ENCODE measurements at regions not wholly inside any gene's neighbourhood (a gene's known extent, or its start where the extent isn't known, plus 50 kb on each side); places are given as distances from the start of the nearest gene placed in this dataset.

GRCh38 chr11:122062763-122063162 is 53.3 kb downstream of the BLID start:
- TF ChIP-seq CTCF (IDR thresholded peaks at IDR 0.05) (no peak), POLR2A (IDR thresholded peaks at IDR 0.05) (no peak)

Data from Peyer's patch (tissue), 4 donors.